SK-N-DZ (cell line): ENCODE measurements at regions not wholly inside any gene's neighbourhood (a gene's known extent, or its start where the extent isn't known, plus 50 kb on each side); places are given as distances from the start of the nearest gene placed in this dataset.

Experiments
- DNase-seq: peaks from one replicate; pipeline ENCODE4 v3.0.0-alpha.2; 2015; ENCODE audit warnings: low spot score

GRCh38 chr4:138028923-138029322 is 213.2 kb downstream of the SLC7A11 start:
- no peak for DNase-seq

GRCh38 chr4:138021139-138021830 is 220.9 kb downstream of the SLC7A11 start:
- DNase-seq: no peak

GRCh38 chr4:138014590-138015288 is 227.4 kb downstream of the SLC7A11 start:
- DNase-seq: no peak

GRCh38 chr4:138013625-138014024 is 228.5 kb downstream of the SLC7A11 start:
- no peak for DNase-seq

- DNase-seq: no peak
These were observed 231.5 kb downstream of the SLC7A11 start for GRCh38 chr4:138010639-138011038.

GRCh38 chr4:138007572-138007971 is 234.6 kb downstream of the SLC7A11 start:
- no peak for DNase-seq

- no peak for DNase-seq
These were observed 236.7 kb downstream of the SLC7A11 start for GRCh38 chr4:138005486-138005885.

- DNase-seq: no peak
These were observed 238.9 kb downstream of the SLC7A11 start for GRCh38 chr4:138003248-138003647.

- no peak for DNase-seq
These were observed 243.3 kb downstream of the SLC7A11 start for GRCh38 chr4:137998666-137999429.

GRCh38 chr4:137997496-137997895 is 244.7 kb downstream of the SLC7A11 start:
- no peak for DNase-seq

GRCh38 chr4:137994853-137995252 is 247.3 kb downstream of the SLC7A11 start:
- no peak for DNase-seq

GRCh38 chr4:137993232-137993631 is 248.9 kb downstream of the SLC7A11 start:
- DNase-seq: no peak

- DNase-seq: no peak
These were observed 260.9 kb downstream of the SLC7A11 start for GRCh38 chr4:137981277-137981676.

- no peak for DNase-seq
These were observed 261.5 kb downstream of the SLC7A11 start for GRCh38 chr4:137980641-137981040.

GRCh38 chr4:137979938-137980337 is 262.2 kb downstream of the SLC7A11 start:
- no peak for DNase-seq

GRCh38 chr4:137968956-137969678 is 273.0 kb downstream of the SLC7A11 start:
- no peak for DNase-seq

GRCh38 chr4:137967480-137968190 is 274.5 kb downstream of the SLC7A11 start:
- no peak for DNase-seq

- DNase-seq: no peak
These were observed 275.6 kb downstream of the SLC7A11 start for GRCh38 chr4:137966504-137966903.

- DNase-seq: no peak
These were observed 281.1 kb downstream of the SLC7A11 start for GRCh38 chr4:137961051-137961438.

GRCh38 chr4:137960371-137961050 is 281.6 kb downstream of the SLC7A11 start:
- no peak for DNase-seq

- no peak for DNase-seq
These were observed 284.3 kb downstream of the SLC7A11 start for GRCh38 chr4:137957806-137958205.
